CD4-positive, alpha-beta T cell treated with Interleukin-6 for 4 hours (primary cell): ENCODE measurements at regions not wholly inside any gene's neighbourhood (a gene's known extent, or its start where the extent isn't known, plus 50 kb on each side); places are given as distances from the start of the nearest gene placed in this dataset.
"Not testable (repeated sequence)": the region's sequence is repeated elsewhere in the genome, so short reads cannot be mapped to it uniquely, and the experiment has no call there.

Source experiments
- DNase-seq: peaks from one replicate; pipeline ENCODE4 v3.0.0-alpha.2; 2020; ENCODE audit warnings: mixed read lengths

GRCh38 chr4:66091786-66092185, 421.5 kb upstream of the EPHA5 start:
- DNase-seq = no peak

GRCh38 chr4:66073961-66074360, 403.7 kb upstream of the EPHA5 start:
- DNase-seq = no peak

- no peak for DNase-seq
Measured at GRCh38 chr4:66071911-66072310, 401.6 kb upstream of the EPHA5 start.

- DNase-seq = no peak
Measured at GRCh38 chr4:66062921-66063320, 392.6 kb upstream of the EPHA5 start.

- no peak for DNase-seq
Measured at GRCh38 chr4:66062044-66062443, 391.8 kb upstream of the EPHA5 start.

GRCh38 chr4:66059556-66059955, 389.3 kb upstream of the EPHA5 start:
- DNase-seq = no peak

- no peak for DNase-seq
Measured at GRCh38 chr4:66059136-66059535, 388.8 kb upstream of the EPHA5 start.

GRCh38 chr4:66055999-66056398, 385.7 kb upstream of the EPHA5 start:
- DNase-seq = no peak

GRCh38 chr4:66052426-66052825, 382.1 kb upstream of the EPHA5 start:
- no peak for DNase-seq

- no peak for DNase-seq
Measured at GRCh38 chr4:66048861-66049260, 378.6 kb upstream of the EPHA5 start.

- no peak for DNase-seq
Measured at GRCh38 chr4:66045913-66046312, 375.6 kb upstream of the EPHA5 start.

GRCh38 chr4:66035701-66036100, 365.4 kb upstream of the EPHA5 start:
- DNase-seq = no peak

GRCh38 chr4:66034671-66035070, 364.4 kb upstream of the EPHA5 start:
- DNase-seq = no peak

GRCh38 chr4:66034262-66034661, 364.0 kb upstream of the EPHA5 start:
- DNase-seq = no peak

- no peak for DNase-seq
Measured at GRCh38 chr4:66032571-66032970, 362.3 kb upstream of the EPHA5 start.

GRCh38 chr4:66028668-66029067, 358.4 kb upstream of the EPHA5 start:
- DNase-seq = no peak

- no peak for DNase-seq
Measured at GRCh38 chr4:66023061-66023460, 352.8 kb upstream of the EPHA5 start.

- DNase-seq = no peak
Measured at GRCh38 chr4:66017671-66018070, 347.4 kb upstream of the EPHA5 start.

- no peak for DNase-seq
Measured at GRCh38 chr4:66016240-66016639, 346.0 kb upstream of the EPHA5 start.

- no peak for DNase-seq
Measured at GRCh38 chr4:66014146-66014765, 344.0 kb upstream of the EPHA5 start.

- DNase-seq = no peak
Measured at GRCh38 chr4:66000510-66001117, 330.3 kb upstream of the EPHA5 start.

GRCh38 chr4:65999518-65999871, 329.2 kb upstream of the EPHA5 start:
- no peak for DNase-seq

GRCh38 chr4:65998807-65999517, 328.7 kb upstream of the EPHA5 start:
- not testable (repeated sequence) for DNase-seq

GRCh38 chr4:65983061-65983460, 312.8 kb upstream of the EPHA5 start:
- no peak for DNase-seq

GRCh38 chr4:65976287-65976686, 306.0 kb upstream of the EPHA5 start:
- DNase-seq = no peak
